ENCODE measurements at regions not wholly inside any gene's neighbourhood (a gene's known extent, or its start where the extent isn't known, plus 50 kb on each side); places are given as distances from the start of the nearest gene placed in this dataset.

GRCh38 chr4:129675036-129675435 lies 579.1 kb downstream of the C4orf33 start:
- H3K27ac ChIP-seq (replicated peaks in 1 of 4), result no peak overlapping the region
- intact Hi-C loops (cut with DNase I), result no loop called here
- no peaks in the 10 kb centered on the region for H3K27me3 ChIP-seq
- WGBS, result 83% methylated on average over 1 of the region's 1 CpG
- no peaks in the 10 kb centered on the region for H3K9me3 ChIP-seq
- no peak for DNase-seq (ENCODE audit: extremely low spot score)
- no peak overlapping the region for H3K4me3 ChIP-seq
- no peak for TF ChIP-seq CTCF (IDR thresholded peaks at IDR 0.05)
- H3K4me1 ChIP-seq, result no peaks in the 10 kb centered on the region
- H3K36me3 ChIP-seq, result no peaks in the 10 kb centered on the region

GRCh38 chr4:129676934-129677333 lies 581.0 kb downstream of the C4orf33 start:
- intact Hi-C loops (cut with DNase I), result no loop called here
- DNase-seq (ENCODE audit: extremely low spot score), result no peak

GRCh38 chr4:129682586-129682985 lies 586.6 kb downstream of the C4orf33 start:
- Histone ChIP-seq H3K27ac (replicated peaks in 1 of 4) (no peak overlapping the region), H3K27me3 (no peaks in the 10 kb centered on the region), H3K9me3 (no peaks in the 10 kb centered on the region), H3K36me3 (no peaks in the 10 kb centered on the region), H3K4me3 (no peak overlapping the region), H3K4me1 (no peaks in the 10 kb centered on the region)
- 77% methylated on average over 1 of the region's 1 CpG for WGBS
- no peak for DNase-seq (ENCODE audit: extremely low spot score)
- intact Hi-C loops (cut with DNase I), result no loop called here
- TF ChIP-seq POLR2A (IDR thresholded peaks at IDR 0.05; ENCODE audit: low read depth) (no peak), CTCF (IDR thresholded peaks at IDR 0.05) (no peak), POLR2AphosphoS5 (IDR thresholded peaks at IDR 0.05) (no peak), EP300 (IDR thresholded peaks at IDR 0.05) (no peak)

More at GRCh38 chr4:129676934-129677333, 581.0 kb downstream of the C4orf33 start:
- Histone ChIP-seq H3K4me3 (no peak overlapping the region), H3K27me3 (no peaks in the 10 kb centered on the region), H3K36me3 (no peaks in the 10 kb centered on the region), H3K4me1 (no peaks in the 10 kb centered on the region), H3K9me3 (no peaks in the 10 kb centered on the region), H3K27ac (replicated peaks in 1 of 4) (no peak overlapping the region)
- TF ChIP-seq EP300 (IDR thresholded peaks at IDR 0.05), result no peak
- TF ChIP-seq POLR2A (IDR thresholded peaks at IDR 0.05; ENCODE audit: low read depth), result no peak
- no peak for TF ChIP-seq CTCF (IDR thresholded peaks at IDR 0.05)
- no peak for TF ChIP-seq POLR2AphosphoS5 (IDR thresholded peaks at IDR 0.05)
- 100% methylated on average over 4 of the region's 4 CpGs for WGBS

- peaks cover 0 to 4% (median 0%) of the 10 kb centered on the region in 4 donors for H3K9me3 ChIP-seq
- intact Hi-C loops (cut with DNase I), result no loop called here
- no peak for TF ChIP-seq EP300 (IDR thresholded peaks at IDR 0.05)
- no peak for TF ChIP-seq POLR2AphosphoS5 (IDR thresholded peaks at IDR 0.05)
- no peak for TF ChIP-seq CTCF (IDR thresholded peaks at IDR 0.05)
- no peak for TF ChIP-seq POLR2A (IDR thresholded peaks at IDR 0.05; ENCODE audit: low read depth)
These were observed 612.0 kb downstream of the C4orf33 start for GRCh38 chr4:129707949-129708348.

GRCh38 chr4:129708784-129709183 lies 612.8 kb downstream of the C4orf33 start:
- Histone ChIP-seq H3K4me3 (no peak overlapping the region), H3K36me3 (no peaks in the 10 kb centered on the region), H3K27me3 (no peaks in the 10 kb centered on the region), H3K4me1 (no peaks in the 10 kb centered on the region), H3K9me3 (peaks cover 0 to 4% (median 0%) of the 10 kb centered on the region in 4 donors), H3K27ac (replicated peaks in 1 of 4) (no peak overlapping the region)
- intact Hi-C loops (cut with DNase I), result no loop called here
- DNase-seq (ENCODE audit: extremely low spot score), result no peak
- no peak for TF ChIP-seq EP300 (IDR thresholded peaks at IDR 0.05)
- no peak for TF ChIP-seq CTCF (IDR thresholded peaks at IDR 0.05)
- TF ChIP-seq POLR2A (IDR thresholded peaks at IDR 0.05; ENCODE audit: low read depth), result no peak
- TF ChIP-seq POLR2AphosphoS5 (IDR thresholded peaks at IDR 0.05), result no peak
- WGBS, result 89% methylated on average over 4 of the region's 4 CpGs

More at GRCh38 chr4:129707949-129708348, 612.0 kb downstream of the C4orf33 start:
- no peak for DNase-seq (ENCODE audit: extremely low spot score)
- no peaks in the 10 kb centered on the region for H3K4me1 ChIP-seq
- H3K27ac ChIP-seq (replicated peaks in 1 of 4), result no peak overlapping the region
- H3K4me3 ChIP-seq, result no peak overlapping the region
- no peaks in the 10 kb centered on the region for H3K27me3 ChIP-seq
- no peaks in the 10 kb centered on the region for H3K36me3 ChIP-seq
